ENCODE measurements at regions not wholly inside any gene's neighbourhood (a gene's known extent, or its start where the extent isn't known, plus 50 kb on each side); places are given as distances from the start of the nearest gene placed in this dataset.

GRCh38 chr5:86765778-86766502, 148.2 kb downstream of the COX7C start:
- TF ChIP-seq, protein P1, sequence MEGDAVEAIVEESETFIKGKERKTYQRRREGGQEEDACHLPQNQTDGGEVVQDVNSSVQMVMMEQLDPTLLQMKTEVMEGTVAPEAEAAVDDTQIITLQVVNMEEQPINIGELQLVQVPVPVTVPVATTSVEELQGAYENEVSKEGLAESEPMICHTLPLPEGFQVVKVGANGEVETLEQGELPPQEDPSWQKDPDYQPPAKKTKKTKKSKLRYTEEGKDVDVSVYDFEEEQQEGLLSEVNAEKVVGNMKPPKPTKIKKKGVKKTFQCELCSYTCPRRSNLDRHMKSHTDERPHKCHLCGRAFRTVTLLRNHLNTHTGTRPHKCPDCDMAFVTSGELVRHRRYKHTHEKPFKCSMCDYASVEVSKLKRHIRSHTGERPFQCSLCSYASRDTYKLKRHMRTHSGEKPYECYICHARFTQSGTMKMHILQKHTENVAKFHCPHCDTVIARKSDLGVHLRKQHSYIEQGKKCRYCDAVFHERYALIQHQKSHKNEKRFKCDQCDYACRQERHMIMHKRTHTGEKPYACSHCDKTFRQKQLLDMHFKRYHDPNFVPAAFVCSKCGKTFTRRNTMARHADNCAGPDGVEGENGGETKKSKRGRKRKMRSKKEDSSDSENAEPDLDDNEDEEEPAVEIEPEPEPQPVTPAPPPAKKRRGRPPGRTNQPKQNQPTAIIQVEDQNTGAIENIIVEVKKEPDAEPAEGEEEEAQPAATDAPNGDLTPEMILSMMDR (IDR thresholded peaks at IDR 0.05; ENCODE audit: insufficient read depth, low read length) = no peak
- DNase-seq (ENCODE audit: low read depth) = no peak
- no peak overlapping the region for H3K4me3 ChIP-seq (ENCODE audit: low read depth, low read length)

- no peak for DNase-seq (ENCODE audit: low read depth)
- no peak overlapping the region for H3K4me3 ChIP-seq (ENCODE audit: low read depth, low read length)
- TF ChIP-seq, protein P1 (IDR thresholded peaks at IDR 0.05; ENCODE audit: insufficient read depth, low read length) = no peak
Observed at GRCh38 chr5:86768699-86769202, 151.0 kb downstream of the COX7C start.

GRCh38 chr5:86780018-86780417, 162.3 kb downstream of the COX7C start:
- TF ChIP-seq, protein P1 (IDR thresholded peaks at IDR 0.05; ENCODE audit: insufficient read depth, low read length) = no peak
- no peak overlapping the region for H3K4me3 ChIP-seq (ENCODE audit: low read depth, low read length)
- DNase-seq (ENCODE audit: low read depth) = no peak

- TF ChIP-seq, protein P1 (IDR thresholded peaks at IDR 0.05; ENCODE audit: insufficient read depth, low read length) = no peak
- no peak for DNase-seq (ENCODE audit: low read depth)
- no peak overlapping the region for H3K4me3 ChIP-seq (ENCODE audit: low read depth, low read length)
Observed at GRCh38 chr5:86786955-86787354, 169.2 kb downstream of the COX7C start.

- TF ChIP-seq, protein P1 (IDR thresholded peaks at IDR 0.05; ENCODE audit: insufficient read depth, low read length) = no peak
- H3K4me3 ChIP-seq (ENCODE audit: low read depth, low read length) = no peak overlapping the region
- DNase-seq (ENCODE audit: low read depth) = no peak
Observed at GRCh38 chr5:86795659-86796058, 177.9 kb downstream of the COX7C start.

DNA sequence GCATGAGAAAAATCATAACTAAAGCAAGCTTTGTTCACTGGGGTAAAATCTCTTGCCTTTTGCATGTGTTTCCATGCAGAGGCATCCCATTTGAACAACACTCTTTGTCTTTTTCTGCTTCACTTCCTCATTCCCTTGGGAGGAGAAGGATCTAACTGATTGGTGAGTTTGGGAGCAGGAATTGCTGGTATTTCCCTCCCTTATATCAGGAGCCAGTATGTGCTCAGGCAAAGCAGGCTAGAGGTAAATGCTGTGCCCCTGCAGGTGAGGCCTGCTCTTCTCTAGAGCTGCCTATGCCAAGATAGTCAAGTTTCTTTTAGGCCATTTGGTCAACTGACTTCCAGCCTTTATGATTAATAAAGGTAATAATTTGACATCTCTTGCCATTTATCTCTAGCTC, 179.9 kb downstream of the COX7C start:
- TF ChIP-seq, protein P1 (IDR thresholded peaks at IDR 0.05; ENCODE audit: insufficient read depth, low read length) = no peak
- H3K4me3 ChIP-seq (ENCODE audit: low read depth, low read length) = no peak overlapping the region
- no peak for DNase-seq (ENCODE audit: low read depth)

Measured in fibroblast of the aortic adventitia (primary cell).